ENCODE measurements at regions not wholly inside any gene's neighbourhood (a gene's known extent, or its start where the extent isn't known, plus 50 kb on each side); places are given as distances from the start of the nearest gene placed in this dataset.

- peak; percentile 14 for DNase-seq
These were observed 348.0 kb downstream of the GPD2 start for GRCh38 chr2:156784020-156784701.

DNA sequence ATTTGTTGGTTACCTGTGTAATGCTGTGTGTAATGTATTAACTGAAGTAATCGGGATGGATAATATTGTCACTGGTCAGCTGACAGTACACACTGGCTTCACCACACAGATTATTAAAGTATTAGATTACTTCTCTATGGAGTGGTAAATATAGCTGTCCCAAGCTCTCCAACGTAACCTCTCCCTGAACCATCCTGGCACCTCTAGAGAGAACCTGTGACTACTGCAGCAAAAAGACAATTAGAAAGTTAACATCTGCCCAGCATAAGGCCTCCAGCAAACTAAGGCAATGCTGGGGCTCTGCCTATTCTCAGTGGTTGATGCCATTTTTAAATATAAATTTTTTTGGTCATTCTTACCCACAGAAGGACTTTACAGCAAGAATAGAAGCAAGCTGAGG, 351.3 kb downstream of the GPD2 start:
- DNase-seq: no peak

DNA sequence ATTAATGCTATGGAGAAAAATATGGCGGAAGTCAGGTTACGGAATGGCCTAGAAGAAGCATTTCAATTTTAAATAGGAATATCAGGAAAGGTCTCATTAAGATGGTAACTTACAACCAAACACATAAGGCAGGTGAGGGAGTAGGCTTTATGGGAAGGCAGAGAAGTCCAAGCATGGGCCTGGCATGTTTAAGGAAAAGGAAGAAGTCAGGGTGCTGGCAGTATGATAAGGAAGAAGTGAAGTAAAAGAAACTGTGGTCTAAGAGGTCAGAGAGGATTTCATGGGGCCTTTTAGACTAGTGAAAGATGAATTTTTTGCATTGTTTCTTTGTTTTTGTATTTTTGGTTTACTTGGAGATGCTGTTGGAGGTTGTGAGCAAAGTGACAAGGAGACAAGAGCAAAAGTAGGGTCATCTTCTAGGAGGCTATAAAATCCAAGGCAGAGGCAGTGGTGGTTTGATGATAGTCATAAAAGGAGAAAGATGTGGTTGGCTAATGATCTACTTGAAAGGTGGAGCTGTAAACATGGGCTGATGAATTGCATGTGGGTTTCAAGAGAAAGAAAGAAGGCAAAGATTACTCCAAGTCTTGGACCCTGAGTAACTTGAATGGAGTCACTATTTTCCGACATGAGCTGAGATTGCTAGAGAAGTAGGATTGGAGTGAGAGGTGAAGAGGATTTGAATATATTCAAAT, 354.3 kb downstream of the GPD2 start:
- DNase-seq: no peak

DNA sequence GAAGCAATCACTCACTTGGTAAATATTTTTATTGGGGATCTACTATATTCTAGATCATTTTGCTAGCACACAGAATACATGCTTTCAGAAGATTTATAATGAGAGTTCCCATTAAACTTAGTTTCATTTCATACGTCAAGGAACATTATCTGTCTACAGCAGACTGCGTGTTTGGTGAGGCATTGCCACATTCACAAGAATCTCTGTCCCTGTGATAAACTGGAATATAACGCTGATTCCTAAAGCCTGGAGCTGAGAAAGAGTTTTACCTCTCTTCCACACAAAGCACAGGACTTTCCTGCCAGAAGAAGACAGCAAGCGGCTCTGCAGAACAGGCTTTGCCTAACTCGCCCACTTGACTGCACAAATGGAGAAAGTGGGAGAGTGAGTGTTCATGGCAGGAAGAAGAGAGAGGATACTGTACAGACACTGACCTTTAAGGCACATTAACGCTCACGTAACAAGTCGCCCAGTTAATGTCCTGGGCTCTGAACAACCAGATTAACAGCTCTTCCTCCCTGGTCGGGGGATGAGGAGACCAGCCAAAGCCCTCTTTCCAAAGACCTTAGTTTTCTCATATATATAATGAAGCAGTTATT, 356.2 kb downstream of the GPD2 start:
- no peak for DNase-seq

GRCh38 chr2:156797832-156798231, 361.7 kb downstream of the GPD2 start:
- DNase-seq: no peak

- no peak for DNase-seq
These were observed 364.0 kb downstream of the GPD2 start for GRCh38 chr2:156800065-156800653.

DNA sequence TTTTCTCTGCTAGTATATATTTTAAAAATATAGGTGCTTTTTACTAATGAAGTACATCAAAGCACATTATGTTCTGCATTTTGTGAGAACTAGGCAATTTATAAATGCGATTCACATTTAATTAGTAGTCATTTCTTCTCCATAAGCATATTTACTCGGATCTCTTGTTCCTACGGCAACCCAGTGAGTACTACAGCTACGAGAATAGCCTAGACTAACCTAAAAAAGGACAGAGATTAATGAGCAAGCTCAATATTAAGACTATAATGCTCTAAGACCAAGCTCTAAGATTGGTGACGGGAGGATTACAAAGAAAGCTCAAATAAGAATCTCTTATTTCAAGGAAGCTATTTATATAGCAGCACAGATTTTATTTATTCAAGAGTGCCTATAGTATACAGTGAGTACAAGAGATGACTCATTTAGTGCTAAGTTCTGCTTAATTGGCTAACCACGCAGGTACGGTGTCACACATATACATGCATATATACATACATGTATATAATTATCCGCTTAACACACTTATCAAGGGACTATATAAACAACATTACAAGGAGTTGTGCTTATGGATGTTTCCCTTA, 364.7 kb downstream of the GPD2 start:
- no peak for DNase-seq

- peak; percentile 76 for DNase-seq
These were observed 367.1 kb downstream of the GPD2 start for GRCh38 chr2:156803243-156803642.

DNA sequence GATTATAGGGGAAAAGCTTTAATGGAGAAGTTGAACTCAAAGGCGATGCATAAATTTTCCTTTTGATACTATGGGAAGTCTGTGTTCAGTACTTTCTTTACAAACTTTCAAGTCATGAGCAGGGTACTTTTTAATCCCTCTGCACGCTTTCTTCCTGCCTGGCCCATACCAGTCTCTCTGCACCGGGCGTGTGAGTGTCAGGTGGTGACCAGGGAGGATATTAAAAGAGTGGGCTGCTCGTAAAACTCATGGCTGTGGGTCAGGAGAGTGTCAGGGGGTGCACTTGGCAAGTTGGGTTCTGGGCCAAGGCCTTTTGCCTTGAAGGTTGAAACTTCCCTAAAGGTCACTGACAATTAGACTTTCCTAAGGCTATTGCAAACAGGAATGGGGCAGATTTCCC, 367.8 kb downstream of the GPD2 start:
- no peak for DNase-seq

DNA sequence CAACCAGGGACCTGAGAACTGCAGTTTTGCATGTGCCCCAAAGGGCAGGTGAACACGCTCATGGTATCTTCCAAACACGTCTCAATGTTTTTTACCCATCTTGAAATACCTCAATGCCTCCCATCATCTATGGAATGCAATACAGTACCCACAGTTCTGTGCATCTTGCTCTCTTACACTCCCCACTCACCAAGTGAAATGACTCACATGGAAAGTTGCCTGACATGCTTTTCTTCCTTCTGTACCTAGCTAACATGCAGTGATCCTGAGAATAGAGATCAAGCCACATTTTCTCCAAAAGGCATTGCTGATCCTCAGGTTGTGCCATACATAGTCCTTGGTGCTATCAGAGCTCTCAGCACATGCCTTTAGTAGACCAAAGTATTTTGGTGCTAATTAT, 373.9 kb downstream of the GPD2 start:
- DNase-seq: no peak

GRCh38 chr2:156812496-156812895, 376.3 kb downstream of the GPD2 start:
- DNase-seq: no peak

- no peak for DNase-seq
These were observed 381.3 kb downstream of the GPD2 start for GRCh38 chr2:156817430-156817829.

DNA sequence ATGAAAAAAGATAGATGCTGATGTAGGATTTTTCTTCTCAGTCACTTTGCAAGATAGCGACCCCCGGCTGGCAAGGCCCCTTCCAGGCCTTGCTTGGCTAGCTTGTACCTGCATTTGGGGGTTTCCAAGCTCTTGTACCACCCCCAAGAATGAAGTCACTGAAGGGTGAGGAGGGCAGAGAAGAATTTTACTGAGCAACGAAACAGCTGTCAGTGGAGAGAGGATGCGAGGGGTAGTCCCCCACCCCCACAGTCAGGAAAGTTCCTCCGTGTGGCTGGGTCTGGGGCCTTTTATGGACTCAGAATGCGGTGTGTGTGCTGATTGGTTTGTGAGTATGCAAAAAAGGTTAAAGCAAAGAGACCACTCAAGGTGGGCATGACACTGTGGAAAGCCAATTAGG, 382.0 kb downstream of the GPD2 start:
- peak; percentile 47 for DNase-seq

DNA sequence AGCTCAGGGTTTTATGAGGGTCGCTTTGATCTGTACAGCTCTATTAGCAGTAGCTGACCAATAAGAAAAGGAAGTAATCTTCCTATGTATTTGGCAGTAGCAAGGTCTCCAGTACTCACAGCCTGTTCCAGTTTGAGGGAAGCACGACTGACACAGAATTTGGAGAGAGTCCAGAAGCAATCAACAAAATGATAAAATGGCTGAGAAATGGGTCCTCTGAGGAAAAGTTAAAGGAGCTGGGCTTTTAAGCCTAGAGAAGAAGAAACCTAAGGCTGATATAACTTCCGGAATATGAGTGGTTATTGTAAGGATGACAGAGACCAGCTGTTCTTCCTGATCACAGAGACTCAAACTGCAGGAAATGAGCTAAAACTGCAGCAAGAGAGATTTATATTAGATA, 382.8 kb downstream of the GPD2 start:
- DNase-seq: no peak

DNA sequence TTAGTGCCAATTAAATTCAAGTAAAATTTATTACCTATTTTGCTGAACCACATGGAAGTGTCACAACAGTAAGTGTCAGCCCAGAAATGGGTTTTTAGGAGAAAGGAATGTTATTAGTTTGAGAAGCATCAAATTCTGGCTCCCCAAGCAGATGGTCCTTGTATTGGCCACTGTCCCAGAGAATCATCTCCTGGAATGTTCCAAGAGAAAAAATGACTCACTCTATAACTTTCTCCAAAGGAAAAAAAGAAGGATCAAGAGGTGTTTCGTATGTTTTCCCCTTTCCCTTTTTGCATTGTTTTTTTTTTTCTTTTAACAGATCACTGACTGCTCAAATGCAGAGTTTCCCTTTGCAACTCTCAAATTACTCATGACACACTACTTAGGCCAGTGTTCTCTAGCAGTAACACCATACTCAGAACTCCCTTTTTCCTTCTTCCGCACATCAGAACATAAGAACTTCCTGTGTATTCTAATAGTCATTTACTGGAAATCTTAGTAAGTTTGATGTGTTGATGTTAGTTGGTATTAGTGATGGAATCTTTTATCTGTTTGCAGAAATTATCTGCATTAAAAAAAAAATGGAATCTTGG, 390.3 kb downstream of the GPD2 start:
- no peak for DNase-seq

GRCh38 chr2:156834431-156834830, 398.3 kb downstream of the GPD2 start:
- no peak for DNase-seq

DNA sequence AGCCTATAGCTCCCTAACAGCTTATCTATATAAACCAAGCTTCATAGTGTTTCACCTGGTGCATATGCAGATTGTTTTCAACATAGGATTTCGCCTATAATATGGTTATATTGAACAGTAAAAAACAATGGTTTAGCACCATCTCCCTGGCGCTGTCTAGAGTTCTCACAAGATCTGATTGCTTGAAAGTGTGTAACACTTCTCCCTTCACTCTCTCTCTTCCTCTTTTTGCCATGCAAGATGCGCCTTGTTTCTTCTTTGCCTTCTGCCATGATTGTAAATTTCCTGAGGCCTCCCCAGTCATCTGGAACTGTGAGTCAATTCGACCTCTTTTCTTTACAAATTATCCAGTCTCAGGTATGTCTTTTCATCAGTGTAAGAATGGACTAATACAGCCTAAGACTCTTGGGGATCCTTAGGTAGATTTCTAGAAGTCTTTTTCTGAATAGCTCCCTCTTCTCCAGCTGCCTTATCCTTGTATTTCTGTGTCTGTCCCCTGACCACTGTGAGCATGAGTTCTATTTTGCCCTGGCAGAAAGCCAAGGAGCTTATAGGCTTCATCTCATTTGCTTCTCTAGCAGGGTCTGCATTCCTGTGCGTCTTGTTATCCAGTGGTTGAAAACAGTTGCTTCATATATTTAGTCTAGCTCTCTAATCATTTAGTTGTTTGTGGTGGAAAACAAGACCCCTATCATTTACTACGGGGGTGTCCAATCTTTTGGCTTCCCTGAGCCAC, 401.6 kb downstream of the GPD2 start:
- DNase-seq: no peak

DNA sequence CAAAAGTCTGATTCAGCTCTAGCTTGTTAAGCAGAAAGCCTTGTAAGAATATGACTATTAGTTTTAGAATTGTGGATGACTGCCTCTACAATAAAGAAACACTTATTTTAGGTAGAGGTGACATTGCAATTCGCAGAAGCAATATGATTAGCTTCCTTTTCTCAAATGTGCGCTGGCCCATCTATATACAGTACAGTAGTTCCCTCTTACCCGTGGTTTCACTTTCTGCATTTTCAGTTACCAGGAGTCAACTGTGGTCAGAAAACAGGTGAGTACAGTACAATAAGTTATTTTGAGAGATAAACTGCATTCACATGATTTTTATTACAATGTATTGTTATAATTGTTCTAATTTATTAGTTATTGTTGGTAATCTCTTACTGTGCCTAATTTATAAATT, 405.1 kb downstream of the GPD2 start:
- no peak for DNase-seq

DNA sequence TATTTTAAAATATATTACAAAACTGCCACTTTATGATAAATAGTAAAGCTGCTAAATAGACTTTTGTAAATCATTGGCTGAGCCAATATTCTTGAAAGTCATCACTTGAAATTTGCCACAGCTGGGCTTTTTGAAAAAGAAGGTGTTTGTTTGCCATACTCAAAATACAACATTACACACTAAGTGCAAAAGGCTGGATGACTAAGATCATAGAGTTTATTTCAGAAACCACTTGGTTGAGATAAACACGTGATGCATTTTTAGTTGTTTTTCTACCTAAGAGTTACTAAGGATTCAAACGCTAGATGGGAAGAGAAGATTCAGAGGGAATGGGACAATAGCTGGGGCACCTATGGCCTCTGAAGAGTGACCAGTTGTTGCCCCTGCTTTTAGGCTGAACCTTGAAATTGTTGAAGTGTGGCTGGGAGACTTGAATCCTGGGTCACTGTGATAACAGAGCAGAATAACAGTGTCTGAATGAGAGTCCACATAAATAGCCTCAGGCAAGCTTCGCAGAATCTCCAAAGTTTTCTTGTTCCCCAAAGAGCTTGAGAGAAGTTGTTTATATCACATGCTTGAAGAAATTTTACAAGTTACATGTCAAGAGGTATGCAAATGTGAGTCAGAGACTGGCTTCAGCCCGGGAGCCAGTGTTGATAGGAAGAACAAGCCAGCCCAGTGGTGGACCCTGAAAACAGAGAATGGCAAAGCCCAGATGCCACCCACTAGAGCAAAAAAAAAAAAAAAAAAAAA, 409.8 kb downstream of the GPD2 start:
- no peak for DNase-seq

DNA sequence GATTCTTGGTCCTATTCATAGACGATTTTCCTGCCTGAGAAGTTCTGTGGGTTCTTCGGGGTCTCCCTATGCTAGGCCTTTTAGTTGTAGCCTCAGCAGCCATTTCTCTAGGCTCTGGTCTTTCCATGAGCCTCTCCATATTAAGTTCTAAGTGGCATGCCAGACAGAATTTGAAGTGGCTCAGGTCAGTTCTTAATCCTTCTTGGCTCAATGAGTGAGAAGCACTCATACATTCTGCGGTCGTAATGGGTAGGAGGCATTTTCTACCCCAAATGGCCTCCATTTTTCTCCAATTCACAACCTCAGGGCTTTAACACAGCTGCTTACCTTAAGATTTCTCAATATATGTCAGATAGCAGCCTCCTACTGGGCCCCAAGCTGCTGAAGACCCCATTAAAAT, 405.3 kb upstream of the GALNT5 start:
- DNase-seq: no peak

- no peak for DNase-seq
These were observed 404.8 kb upstream of the GALNT5 start for GRCh38 chr2:156852681-156853080.

DNA sequence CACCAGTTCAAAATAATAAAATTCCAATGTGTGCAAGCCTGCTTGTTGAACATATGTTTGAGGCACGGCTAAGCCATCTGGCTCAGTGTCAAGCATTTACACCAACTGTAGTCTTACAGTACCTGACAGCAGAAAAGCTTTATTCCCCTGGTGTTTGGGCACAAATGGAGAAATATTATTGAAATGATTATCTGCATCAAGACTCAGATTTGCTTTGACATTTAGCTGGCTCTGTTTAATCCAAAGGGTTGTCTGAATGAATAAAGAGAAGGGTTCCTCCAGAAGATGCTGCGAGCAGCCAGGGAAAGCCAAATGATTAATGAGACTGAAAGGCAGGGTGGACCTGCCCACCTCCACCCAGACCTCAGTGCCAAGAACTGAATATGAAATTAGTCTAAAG, 393.2 kb upstream of the GALNT5 start:
- DNase-seq: peak; percentile 18

Data from SHP77 treated with DMSO at 0.1 percent for 48 hours (cell line).